ENCODE measurements at regions not wholly inside any gene's neighbourhood (a gene's known extent, or its start where the extent isn't known, plus 50 kb on each side); places are given as distances from the start of the nearest gene placed in this dataset.

DNA sequence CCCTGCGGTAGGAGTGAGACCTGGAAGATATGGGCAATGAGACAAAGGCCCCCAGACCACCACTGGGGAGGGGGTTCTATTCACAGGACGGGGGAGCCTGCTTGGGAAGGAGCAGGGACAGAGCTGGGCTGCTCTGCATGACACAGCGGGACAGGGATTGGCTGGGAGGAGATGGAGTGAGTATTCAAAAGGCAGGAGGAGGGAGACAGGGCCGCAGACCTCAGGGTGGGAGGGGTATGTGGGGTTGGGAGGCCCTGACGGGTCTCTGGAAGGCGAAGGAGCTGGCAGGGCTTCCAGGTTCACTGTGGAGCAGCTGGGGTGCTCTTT is 60.8 kb upstream of the RPS6KA2 start:
- DNase-seq: no peak

DNA sequence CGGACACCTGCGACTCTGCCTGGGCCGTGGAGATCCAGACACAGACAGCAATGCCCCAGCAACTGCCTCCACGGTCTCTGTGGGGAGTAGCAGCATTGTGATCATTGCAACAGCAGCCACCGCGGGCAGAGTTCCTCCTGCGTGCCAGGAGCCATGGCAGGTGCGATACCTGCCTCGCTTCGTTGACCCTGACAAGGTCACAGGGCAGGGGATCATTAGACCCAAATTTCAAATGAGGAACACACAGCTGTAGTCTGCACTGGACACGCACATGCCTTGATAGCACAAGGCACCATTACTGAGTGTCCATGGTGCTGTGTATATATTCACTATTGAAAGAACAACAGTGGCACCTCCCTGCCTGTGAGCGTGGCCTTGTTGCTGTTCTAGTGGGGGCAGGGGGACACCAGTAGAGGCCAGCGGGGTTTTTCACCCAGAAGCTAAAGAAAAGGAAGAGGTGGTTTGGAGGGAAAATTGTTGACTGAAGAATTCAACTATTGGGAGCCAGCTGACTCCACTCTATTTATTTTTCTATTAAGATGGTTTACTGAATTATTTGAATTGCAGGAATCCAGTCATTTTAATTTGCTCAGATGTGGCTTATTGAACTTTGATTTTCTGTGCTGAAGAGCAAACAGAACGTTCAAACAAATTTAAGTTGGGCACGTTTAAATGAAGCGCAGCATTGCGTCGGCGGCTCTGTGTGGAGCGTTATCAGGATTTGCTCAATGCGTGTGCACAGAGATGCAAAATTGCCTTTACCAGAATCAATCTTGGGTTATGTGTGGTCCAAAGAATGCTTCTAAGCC is 60.2 kb upstream of the RPS6KA2 start:
- no peak for DNase-seq

DNA sequence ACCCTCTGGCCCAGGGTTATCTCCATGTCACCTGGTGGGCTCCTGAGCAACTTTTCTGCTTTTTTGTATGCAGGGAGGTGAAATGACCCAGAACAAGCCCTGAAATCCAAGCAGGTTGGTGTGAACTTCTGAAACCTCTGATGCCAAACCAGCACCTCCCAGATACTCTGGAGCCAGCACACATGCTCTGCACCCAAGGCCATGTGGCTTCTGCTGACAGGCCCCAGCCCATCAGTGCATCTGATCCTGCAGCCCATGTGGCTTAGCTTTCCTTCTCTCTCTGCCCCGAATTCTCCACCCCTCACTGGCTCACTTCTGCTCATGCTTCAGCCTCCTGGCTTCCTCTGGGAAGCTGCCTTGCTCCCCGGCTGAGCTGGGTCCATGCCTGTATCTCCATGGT is 59.3 kb upstream of the RPS6KA2 start:
- no peak for DNase-seq

DNA sequence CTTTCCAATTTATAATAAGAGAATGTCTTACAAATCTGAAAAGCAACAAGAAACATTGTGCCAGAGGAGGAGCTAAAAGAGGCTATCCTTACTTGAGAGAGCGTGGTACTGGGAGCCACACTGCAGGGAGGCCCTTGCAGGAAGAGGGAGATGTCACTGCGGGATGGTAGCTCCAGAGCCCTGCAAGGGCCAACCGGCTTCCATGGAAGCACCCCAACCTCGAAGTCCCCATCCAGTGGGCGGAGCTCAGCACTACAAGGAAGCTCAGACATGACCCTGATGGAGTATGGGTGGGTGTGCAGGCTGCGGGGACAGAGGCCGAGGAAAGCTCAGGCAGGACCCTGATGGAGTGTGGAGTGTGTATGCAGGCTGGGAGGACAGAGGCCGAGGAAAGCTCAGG is 57.8 kb upstream of the RPS6KA2 start:
- no peak for DNase-seq

GRCh38 chr6:166684170-166684569 is 57.1 kb upstream of the RPS6KA2 start:
- no peak for DNase-seq

GRCh38 chr6:166683477-166683876 is 56.4 kb upstream of the RPS6KA2 start:
- DNase-seq: no peak

- no peak for DNase-seq
These were observed 52.5 kb upstream of the RPS6KA2 start for GRCh38 chr6:166679566-166679965.

DNA sequence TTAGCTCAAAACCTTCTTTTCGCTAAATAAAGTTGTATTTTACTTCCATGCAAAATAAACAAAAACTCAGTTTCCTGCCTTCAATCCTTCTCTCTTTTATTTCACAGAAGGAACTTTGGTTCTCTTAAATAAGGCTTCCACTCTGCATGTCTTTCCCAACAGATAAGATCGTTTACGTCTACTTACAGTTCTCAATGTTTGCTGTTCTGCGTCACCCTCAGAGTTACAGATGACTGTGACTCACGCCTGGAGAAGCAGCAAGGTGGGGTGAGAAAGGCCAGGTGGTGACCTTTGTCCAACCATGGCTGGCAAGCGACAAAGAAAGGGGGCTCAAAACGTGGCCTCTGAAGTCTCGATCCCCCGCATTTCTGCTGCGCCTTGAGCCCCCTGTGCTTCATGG is 51.4 kb upstream of the RPS6KA2 start:
- no peak for DNase-seq

GRCh38 chr6:166677941-166678340 is 50.9 kb upstream of the RPS6KA2 start:
- DNase-seq: no peak

All from effector CD4-positive, alpha-beta T cell (primary cell).